Activated CD4-positive, alpha-beta T cell treated with anti-CD3 and anti-CD28 coated beads, Interleukin-2, amount 10 ng/mL, durations not matched to agents 7 days and 5 days (primary cell): ENCODE measurements at regions not wholly inside any gene's neighbourhood (a gene's known extent, or its start where the extent isn't known, plus 50 kb on each side); places are given as distances from the start of the nearest gene placed in this dataset.

Source experiments
- CTCF ChIA-PET: fragments of 350-600 bp; sonication (Branson Sonifier 250); formaldehyde crosslinking; loops from one replicate; lab custom pipeline; 2021; ENCODE audit warnings: antibody characterized with exemption; lab: Charles Lee
- POLR2A ChIA-PET: fragments of 350-600 bp; sonication (Branson Sonifier 250); formaldehyde crosslinking; loops from one replicate; lab custom pipeline; 2021; ENCODE audit warnings: antibody characterized with exemption; lab: Charles Lee
- DNase-seq: peaks from one replicate; pipeline ENCODE4 v3.0.0-alpha.2; 2020
- H3K27ac Mint-ChIP-seq: one replicate; pipeline ENCODE4 v1.8.0; 2021; ENCODE audit warnings: mild to moderate bottlenecking, moderate library complexity, mixed read lengths
- H3K27me3 Mint-ChIP-seq: one replicate; pipeline ENCODE4 v1.8.0; 2021; ENCODE audit warnings: mixed read lengths
- H3K36me3 Mint-ChIP-seq: one replicate; pipeline ENCODE4 v1.8.0; 2021; ENCODE audit warnings: low read depth, mixed read lengths
- H3K4me1 Mint-ChIP-seq: one replicate; pipeline ENCODE4 v1.8.0; 2021; ENCODE audit warnings: mixed read lengths
- H3K4me3 Mint-ChIP-seq: one replicate; pipeline ENCODE4 v1.8.0; 2021; ENCODE audit warnings: mild to moderate bottlenecking, moderate library complexity, mixed read lengths
- H3K9me3 Mint-ChIP-seq: one replicate; pipeline ENCODE4 v1.8.0; 2021; ENCODE audit warnings: mixed read lengths

GRCh38 chr3:180306691-180307090, 270.0 kb upstream of the PEX5L start:
- Mint-ChIP-seq H3K27ac (no peak overlapping the region), H3K36me3 (no peaks in the 10 kb centered on the region), H3K27me3 (no peaks in the 10 kb centered on the region), H3K4me3 (no peak overlapping the region), H3K4me1 (no peaks in the 10 kb centered on the region), H3K9me3 (no peaks in the 10 kb centered on the region)
- ChIA-PET CTCF (no interaction called here), POLR2A (no interaction called here)
- no peak for DNase-seq

DNA sequence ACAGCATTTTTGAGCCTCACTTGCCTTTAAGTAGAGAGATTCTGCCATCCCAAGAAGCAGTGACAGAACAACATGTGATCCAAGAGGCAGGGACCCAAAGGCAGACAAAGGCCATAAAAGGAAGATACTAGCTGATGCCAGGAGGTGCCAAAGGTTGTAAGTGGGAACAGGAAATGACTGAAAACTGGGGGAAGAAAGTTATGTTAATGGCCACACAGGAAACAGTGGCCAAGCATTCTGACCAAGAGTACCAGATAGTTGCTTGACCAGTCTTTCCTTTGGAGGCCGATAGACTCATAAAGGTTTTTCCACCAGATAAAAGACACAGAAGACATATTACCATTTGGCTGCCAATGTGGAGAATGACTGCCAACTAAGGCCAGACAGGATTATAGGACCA, 274.5 kb upstream of the PEX5L start:
- no peak for DNase-seq
- Mint-ChIP-seq H3K27ac (no peak overlapping the region), H3K4me3 (no peak overlapping the region), H3K36me3 (no peaks in the 10 kb centered on the region), H3K27me3 (no peaks in the 10 kb centered on the region), H3K4me1 (no peaks in the 10 kb centered on the region), H3K9me3 (no peaks in the 10 kb centered on the region)
- POLR2A ChIA-PET, result no interaction called here
- CTCF ChIA-PET, result no interaction called here

GRCh38 chr3:180316321-180316720, 279.6 kb upstream of the PEX5L start:
- no peaks in the 10 kb centered on the region for H3K9me3 Mint-ChIP-seq
- H3K27ac Mint-ChIP-seq, result no peak overlapping the region
- ChIA-PET CTCF (interaction anchor here (0.6 kb wide), 1 partner anchor 447 kb away, joined by 3 read pairs; no protein-coding TSS in a partner anchor), POLR2A (no interaction called here)
- H3K4me3 Mint-ChIP-seq, result no peak overlapping the region
- no peaks in the 10 kb centered on the region for H3K36me3 Mint-ChIP-seq
- H3K4me1 Mint-ChIP-seq, result no peaks in the 10 kb centered on the region
- no peak for DNase-seq
- H3K27me3 Mint-ChIP-seq, result no peaks in the 10 kb centered on the region

- Mint-ChIP-seq H3K27me3 (no peaks in the 10 kb centered on the region), H3K27ac (no peak overlapping the region), H3K36me3 (no peaks in the 10 kb centered on the region), H3K4me3 (no peak overlapping the region), H3K4me1 (no peaks in the 10 kb centered on the region), H3K9me3 (no peaks in the 10 kb centered on the region)
- no peak for DNase-seq
- ChIA-PET CTCF (no interaction called here), POLR2A (no interaction called here)
Measured at GRCh38 chr3:180319461-180319860, 282.5 kb upstream of the TTC14 start.

DNA sequence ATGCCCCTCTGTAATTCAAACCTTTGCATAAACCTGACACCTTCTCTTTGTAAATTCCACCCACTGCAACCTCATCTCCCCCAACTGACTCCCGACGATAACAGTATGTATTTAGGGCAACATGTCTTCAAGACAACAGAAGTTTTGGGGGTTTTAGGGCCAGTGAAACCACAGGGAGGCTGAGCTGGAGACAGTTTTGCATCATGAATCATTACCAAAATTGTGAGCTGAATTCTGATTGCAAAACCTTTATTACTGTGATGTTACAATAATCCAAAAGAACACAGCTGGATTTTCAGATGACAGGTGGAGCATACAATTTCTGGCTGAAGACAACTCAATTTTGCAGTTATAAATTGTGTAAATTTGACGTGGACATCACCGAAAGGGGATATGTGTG, 281.3 kb upstream of the TTC14 start:
- Mint-ChIP-seq H3K4me3 (no peak overlapping the region), H3K36me3 (no peaks in the 10 kb centered on the region), H3K9me3 (no peaks in the 10 kb centered on the region), H3K27me3 (no peaks in the 10 kb centered on the region), H3K4me1 (no peaks in the 10 kb centered on the region), H3K27ac (no peak overlapping the region)
- ChIA-PET CTCF (no interaction called here), POLR2A (no interaction called here)
- no peak for DNase-seq

DNA sequence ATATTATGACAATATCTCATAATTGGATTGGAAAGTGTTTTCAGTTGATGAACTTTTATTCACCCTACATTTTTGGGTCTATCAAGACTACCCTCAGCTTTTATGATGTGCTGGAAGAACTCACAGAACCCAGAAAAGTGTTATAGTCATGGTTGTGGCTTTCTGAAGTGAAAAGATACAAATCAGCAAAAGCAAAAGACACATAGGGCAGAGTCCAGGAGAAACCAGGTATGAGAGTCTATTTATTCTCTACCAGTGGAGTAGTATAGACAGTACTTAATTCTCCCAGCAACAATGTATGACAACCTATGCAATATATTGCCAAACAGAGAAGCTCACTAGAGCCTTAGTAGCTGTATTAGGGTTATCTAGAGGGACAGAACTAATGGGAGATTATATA, 280.4 kb upstream of the TTC14 start:
- Mint-ChIP-seq H3K4me1 (no peaks in the 10 kb centered on the region), H3K27ac (no peak overlapping the region), H3K4me3 (no peak overlapping the region), H3K27me3 (no peaks in the 10 kb centered on the region), H3K9me3 (no peaks in the 10 kb centered on the region), H3K36me3 (no peaks in the 10 kb centered on the region)
- ChIA-PET CTCF (interaction anchor here (1.1 kb wide), 1 partner anchor 12 kb away, joined by 3 read pairs; no protein-coding TSS in a partner anchor), POLR2A (no interaction called here)
- no peak for DNase-seq

DNA sequence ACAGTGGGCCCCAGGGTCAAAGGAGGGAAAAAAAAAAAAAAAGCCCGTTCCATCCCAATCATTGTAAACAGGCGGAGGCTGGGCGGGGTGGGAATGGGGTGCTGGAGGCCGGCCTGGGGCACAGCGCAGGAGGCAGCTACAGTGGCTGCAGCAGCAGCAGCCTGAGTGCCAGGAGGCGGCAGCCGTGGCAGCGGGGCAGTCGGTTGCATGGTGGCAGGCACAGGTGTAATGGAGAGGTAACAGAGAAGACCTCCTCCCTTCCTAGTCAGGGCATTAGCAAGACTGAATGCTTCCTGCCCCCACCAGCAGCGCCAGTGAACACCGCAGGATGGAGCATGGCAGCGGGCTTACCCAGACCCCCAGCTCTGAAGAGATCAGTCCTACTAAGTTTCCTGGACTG, 279.1 kb upstream of the TTC14 start:
- no peaks in the 10 kb centered on the region for H3K36me3 Mint-ChIP-seq
- H3K4me3 Mint-ChIP-seq, result no peak overlapping the region
- no peaks in the 10 kb centered on the region for H3K9me3 Mint-ChIP-seq
- H3K27ac Mint-ChIP-seq, result no peak overlapping the region
- no peak for DNase-seq
- ChIA-PET POLR2A (no interaction called here), CTCF (no interaction called here)
- H3K27me3 Mint-ChIP-seq, result no peaks in the 10 kb centered on the region
- no peaks in the 10 kb centered on the region for H3K4me1 Mint-ChIP-seq

DNA sequence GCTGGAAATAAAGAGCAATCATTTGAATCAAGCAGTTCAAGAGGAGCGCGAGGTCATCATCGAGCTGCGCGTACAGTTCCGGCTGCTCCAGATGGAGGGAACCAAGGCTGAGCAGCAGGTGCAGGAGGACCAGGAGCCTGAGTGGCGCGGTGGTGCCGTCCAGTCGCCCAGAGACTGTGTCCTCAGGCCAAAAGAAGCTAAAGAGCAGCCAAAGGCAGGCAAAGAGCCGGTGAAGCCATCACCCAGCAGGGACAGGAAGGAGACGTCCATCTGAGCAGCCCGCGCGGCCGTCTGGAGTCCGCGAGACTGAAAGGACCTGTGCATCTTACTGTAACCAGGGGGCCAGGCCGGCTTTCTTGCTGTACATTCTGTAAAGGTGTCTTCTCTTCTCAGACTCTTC, 277.2 kb upstream of the TTC14 start:
- Mint-ChIP-seq H3K27me3 (no peaks in the 10 kb centered on the region), H3K27ac (no peak overlapping the region), H3K36me3 (no peaks in the 10 kb centered on the region), H3K4me1 (no peaks in the 10 kb centered on the region), H3K9me3 (no peaks in the 10 kb centered on the region), H3K4me3 (no peak overlapping the region)
- CTCF ChIA-PET, result no interaction called here
- DNase-seq, result no peak
- POLR2A ChIA-PET, result no interaction called here

DNA sequence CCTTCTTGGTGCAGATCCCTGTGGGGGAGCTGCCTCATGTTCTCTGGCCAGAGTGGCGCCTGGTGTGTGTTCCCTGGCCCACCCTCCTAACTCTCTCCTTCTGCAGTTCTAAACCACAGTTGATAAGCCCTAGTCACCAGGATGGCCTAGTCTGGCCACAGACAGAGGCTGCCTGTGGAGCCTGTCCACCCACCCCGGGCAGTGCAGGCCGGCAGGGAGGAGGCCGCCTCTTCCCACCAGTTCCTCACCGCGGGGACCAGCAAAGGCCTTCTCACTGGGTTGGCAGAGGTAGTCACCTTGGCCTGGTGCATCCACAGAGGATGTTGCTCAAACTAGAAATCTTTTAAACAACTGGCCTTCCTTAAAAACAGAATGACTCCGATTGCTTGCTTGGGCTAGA, 276.4 kb upstream of the TTC14 start:
- POLR2A ChIA-PET, result no interaction called here
- H3K27me3 Mint-ChIP-seq, result no peaks in the 10 kb centered on the region
- H3K9me3 Mint-ChIP-seq, result no peaks in the 10 kb centered on the region
- no peak for DNase-seq
- H3K36me3 Mint-ChIP-seq, result no peaks in the 10 kb centered on the region
- no peak overlapping the region for H3K27ac Mint-ChIP-seq
- CTCF ChIA-PET, result no interaction called here
- H3K4me1 Mint-ChIP-seq, result no peaks in the 10 kb centered on the region
- H3K4me3 Mint-ChIP-seq, result no peak overlapping the region

- Mint-ChIP-seq H3K36me3 (no peaks in the 10 kb centered on the region), H3K9me3 (no peaks in the 10 kb centered on the region), H3K27ac (no peak overlapping the region), H3K4me1 (no peaks in the 10 kb centered on the region), H3K27me3 (no peaks in the 10 kb centered on the region), H3K4me3 (no peak overlapping the region)
- ChIA-PET CTCF (no interaction called here), POLR2A (no interaction called here)
- no peak for DNase-seq
Measured at GRCh38 chr3:180325958-180326357, 276.0 kb upstream of the TTC14 start.

- ChIA-PET POLR2A (no interaction called here), CTCF (no interaction called here)
- no peaks in the 10 kb centered on the region for H3K27me3 Mint-ChIP-seq
- no peaks in the 10 kb centered on the region for H3K4me1 Mint-ChIP-seq
- DNase-seq, result no peak
- H3K27ac Mint-ChIP-seq, result no peak overlapping the region
- H3K4me3 Mint-ChIP-seq, result no peak overlapping the region
- H3K9me3 Mint-ChIP-seq, result peaks cover 3% of the 10 kb centered on the region
- H3K36me3 Mint-ChIP-seq, result no peaks in the 10 kb centered on the region
Measured at GRCh38 chr3:180329187-180329586, 272.8 kb upstream of the TTC14 start.

GRCh38 chr3:180329847-180330246, 272.1 kb upstream of the TTC14 start:
- Mint-ChIP-seq H3K9me3 (peaks cover 3% of the 10 kb centered on the region), H3K4me3 (no peak overlapping the region), H3K27ac (no peak overlapping the region), H3K27me3 (no peaks in the 10 kb centered on the region), H3K4me1 (no peaks in the 10 kb centered on the region), H3K36me3 (no peaks in the 10 kb centered on the region)
- no peak for DNase-seq
- CTCF ChIA-PET, result no interaction called here
- POLR2A ChIA-PET, result no interaction called here

DNA sequence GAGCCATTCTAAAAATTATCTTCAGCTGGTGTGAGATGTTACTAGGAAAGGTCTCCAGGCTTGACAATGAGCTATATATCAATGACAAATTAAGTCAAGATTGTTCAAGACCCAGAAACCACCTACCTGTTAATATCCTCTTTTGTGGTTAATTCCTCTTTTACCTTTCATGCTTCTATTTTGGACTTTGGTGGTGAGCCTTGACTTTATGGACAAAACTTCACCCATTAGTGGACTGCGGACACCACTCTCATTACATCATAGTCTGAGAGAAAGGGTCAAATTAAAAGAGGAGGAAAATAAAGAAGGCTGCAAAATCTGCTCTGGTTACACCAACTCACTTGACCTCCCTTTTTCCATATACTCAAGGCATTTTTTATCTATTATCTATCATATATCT, 271.5 kb upstream of the TTC14 start:
- H3K4me1 Mint-ChIP-seq, result no peaks in the 10 kb centered on the region
- ChIA-PET POLR2A (no interaction called here), CTCF (no interaction called here)
- H3K27me3 Mint-ChIP-seq, result no peaks in the 10 kb centered on the region
- peaks cover 3% of the 10 kb centered on the region for H3K9me3 Mint-ChIP-seq
- no peak overlapping the region for H3K4me3 Mint-ChIP-seq
- no peak for DNase-seq
- H3K27ac Mint-ChIP-seq, result no peak overlapping the region
- H3K36me3 Mint-ChIP-seq, result no peaks in the 10 kb centered on the region

GRCh38 chr3:180332608-180333007, 269.4 kb upstream of the TTC14 start:
- Mint-ChIP-seq H3K9me3 (peaks cover 3% of the 10 kb centered on the region), H3K4me1 (no peaks in the 10 kb centered on the region), H3K27me3 (no peaks in the 10 kb centered on the region), H3K36me3 (no peaks in the 10 kb centered on the region), H3K4me3 (no peak overlapping the region), H3K27ac (no peak overlapping the region)
- POLR2A ChIA-PET, result no interaction called here
- no peak for DNase-seq
- CTCF ChIA-PET, result no interaction called here
